HPDE6-E6E7 (cell line): ENCODE measurements at regions not wholly inside any gene's neighbourhood (a gene's known extent, or its start where the extent isn't known, plus 50 kb on each side); places are given as distances from the start of the nearest gene placed in this dataset.

Experiments used
- DNase-seq: peaks from one replicate; pipeline ENCODE4 v3.0.0; 2011; ENCODE audit warnings: missing footprints; ENCODE audit errors: extremely low spot score

GRCh38 chr6:43904311-43905123 lies 134.5 kb downstream of the VEGFA start:
- DNase-seq = no peak

DNA sequence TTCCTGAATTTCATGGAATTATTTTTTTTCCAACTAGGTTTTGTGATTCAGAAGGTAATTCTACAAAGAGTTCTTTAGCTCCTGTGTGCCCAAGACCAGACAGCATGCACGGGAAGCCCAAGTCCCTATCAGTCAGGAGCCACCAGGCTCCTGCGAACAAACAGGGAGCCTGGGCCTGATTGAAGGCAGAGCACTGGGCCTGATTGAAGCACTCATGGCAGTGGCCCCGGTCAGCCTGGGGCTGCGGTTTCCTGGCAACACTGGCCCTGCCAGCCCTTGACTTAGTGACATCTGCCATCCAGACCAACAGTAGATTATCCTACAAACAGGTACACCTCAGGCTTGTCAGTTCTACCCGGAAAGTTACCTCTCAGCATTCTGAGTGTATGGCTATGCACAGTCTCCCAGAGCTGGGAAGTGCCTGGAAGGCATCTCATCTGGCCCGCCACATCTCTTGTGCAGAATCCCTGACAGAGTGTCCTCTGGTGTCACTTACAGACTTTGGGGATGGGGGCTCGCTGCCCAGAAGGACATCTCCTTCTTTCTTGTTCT lies 133.8 kb downstream of the VEGFA start:
- DNase-seq = no peak

- DNase-seq = no peak
These were observed 131.8 kb downstream of the VEGFA start for GRCh38 chr6:43901733-43902230.

GRCh38 chr6:43900916-43901732 lies 131.1 kb downstream of the VEGFA start:
- no peak for DNase-seq

- no peak for DNase-seq
These were observed 130.5 kb downstream of the VEGFA start for GRCh38 chr6:43900560-43900915.

GRCh38 chr6:43899830-43900229 lies 129.8 kb downstream of the VEGFA start:
- DNase-seq = no peak

DNA sequence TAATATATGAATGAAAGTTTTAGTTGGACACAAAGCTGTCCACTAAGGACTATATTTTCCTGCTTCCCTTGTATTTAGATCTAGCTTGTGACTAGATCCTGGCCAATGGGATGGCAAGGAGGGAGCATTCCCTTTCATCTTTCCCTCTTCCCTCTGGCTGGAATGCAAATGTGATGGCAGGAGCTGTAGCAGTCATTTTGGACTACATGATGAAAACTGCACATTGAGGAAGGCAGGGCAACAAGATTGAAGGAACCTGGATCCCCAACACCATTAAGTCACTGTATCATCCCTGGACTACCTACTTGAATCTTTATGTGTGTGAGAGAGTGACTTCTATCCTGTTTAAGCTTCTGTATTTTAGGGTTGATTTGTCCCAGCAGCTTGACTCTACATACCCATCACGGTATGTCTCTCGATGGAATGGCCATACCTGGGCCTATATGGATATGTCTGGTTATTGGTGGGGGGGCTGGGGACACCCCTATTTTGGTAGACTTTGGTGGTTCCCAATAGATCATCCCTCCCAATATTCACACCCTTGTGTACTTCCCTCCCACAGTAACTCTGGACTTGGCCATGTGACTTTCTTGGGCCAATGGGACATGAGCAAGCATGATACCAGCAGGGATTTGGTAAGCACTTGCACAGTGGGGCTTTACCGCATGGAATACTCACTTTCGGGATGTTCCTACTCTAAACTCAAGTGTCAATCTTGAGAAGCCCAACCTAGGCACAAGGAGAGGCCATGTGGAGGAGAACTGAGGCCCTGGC lies 128.5 kb downstream of the VEGFA start:
- no peak for DNase-seq

GRCh38 chr6:43897571-43898302 lies 127.7 kb downstream of the VEGFA start:
- no peak for DNase-seq

GRCh38 chr6:43896329-43897255 lies 126.6 kb downstream of the VEGFA start:
- DNase-seq = no peak

- DNase-seq = no peak
These were observed 125.8 kb downstream of the VEGFA start for GRCh38 chr6:43895656-43896328.

DNA sequence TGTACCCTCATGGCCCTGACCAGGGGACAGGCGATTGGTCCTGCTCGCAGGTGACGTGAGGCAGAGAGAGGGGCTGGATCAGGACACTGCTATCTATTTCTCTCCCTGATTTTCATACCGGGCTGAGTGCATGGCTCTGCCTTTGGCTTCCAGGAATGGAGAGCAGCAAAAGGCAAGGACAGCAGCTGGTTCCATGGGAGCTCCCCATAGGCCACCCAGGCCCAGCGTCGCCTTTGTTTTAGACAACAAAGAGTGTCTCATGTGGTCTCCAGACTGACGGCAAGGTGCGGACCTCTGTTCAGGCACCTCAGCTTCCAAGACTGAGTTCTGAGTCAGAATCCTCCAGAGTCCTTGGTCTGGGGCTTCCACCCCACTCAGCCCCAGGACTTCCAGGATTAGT lies 123.1 kb downstream of the VEGFA start:
- no peak for DNase-seq

DNA sequence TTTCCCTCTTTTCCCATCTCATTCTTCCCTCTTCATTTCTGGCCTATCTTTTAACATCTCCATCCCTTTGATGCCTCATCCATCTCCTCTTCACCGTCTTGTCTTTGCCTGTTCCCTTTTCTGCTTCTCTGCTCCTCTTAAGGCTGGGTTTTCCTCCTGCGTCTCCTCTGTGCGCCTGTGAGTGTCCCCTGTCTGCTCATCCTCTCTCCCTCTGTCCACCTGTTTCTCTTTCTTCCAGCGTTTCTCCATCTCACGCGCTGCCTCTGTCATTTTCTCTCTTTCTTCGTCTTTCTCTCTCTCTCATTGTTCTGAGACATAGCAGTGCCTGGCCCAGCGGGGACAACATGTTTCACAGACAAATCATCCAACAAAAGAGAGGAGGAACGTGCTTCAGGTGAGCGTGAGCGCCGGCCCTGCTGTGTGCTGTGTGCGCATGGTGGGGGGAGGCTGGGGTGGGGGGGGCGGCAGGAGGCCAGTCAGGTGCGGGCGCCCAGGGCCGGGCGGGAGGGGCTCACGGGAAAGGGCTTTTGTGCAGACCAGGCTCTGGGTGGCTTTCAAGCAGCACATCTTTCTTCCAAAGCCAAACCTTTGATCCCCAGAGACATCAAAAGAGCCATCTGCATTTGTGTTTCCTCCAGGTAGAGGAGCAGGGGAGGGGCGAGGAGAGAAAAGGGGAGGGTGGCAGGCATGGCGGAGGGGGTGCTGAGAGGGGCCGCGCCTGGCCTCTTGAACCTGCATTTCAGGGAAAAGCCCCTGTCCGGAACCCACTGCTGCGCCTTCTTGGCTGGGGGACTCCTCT lies 121.3 kb downstream of the VEGFA start:
- no peak for DNase-seq

DNA sequence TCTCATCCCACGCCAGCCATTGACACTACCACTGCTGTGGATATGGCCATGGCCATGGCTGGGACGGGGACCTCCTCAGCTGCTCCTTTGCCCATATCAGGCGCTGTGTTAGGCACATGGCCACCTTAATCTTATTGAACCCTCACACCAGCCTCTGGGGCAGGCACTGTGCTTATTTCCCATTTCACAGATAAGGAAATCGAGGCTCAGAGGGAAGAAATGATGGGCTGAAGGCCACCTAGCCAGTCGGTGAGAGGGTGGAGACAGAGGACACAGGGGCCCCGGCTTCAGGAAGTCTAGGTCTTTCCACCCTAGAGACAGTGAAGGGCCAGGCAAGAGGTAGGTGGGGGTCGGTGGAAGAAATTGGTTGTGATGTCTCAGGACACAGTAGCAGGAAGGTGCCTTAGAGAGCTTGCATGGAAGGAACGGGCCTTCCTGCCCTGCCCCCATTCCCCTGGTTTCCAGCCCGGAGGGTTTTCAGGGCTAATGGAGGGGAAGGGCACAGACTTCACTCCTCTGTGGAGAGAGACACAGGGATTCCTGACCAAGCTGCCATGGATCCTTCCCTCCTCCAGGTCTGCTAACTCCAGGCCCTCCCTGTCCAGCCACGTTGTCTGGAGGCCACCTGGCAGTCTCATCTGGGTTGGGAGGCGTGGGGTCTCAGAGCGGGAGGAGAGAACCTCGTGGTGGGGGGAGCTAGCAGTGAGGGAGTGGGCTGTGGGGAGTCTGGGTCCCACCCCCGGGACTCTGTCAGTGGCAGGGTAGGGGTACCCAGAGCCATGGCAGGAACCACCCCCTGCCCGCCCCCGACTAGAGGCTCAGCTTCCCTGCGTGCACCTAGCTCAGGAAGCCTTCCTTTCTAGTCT lies 120.4 kb downstream of the VEGFA start:
- DNase-seq = no peak

- DNase-seq = no peak
These were observed 118.1 kb downstream of the VEGFA start for GRCh38 chr6:43887906-43888683.

DNA sequence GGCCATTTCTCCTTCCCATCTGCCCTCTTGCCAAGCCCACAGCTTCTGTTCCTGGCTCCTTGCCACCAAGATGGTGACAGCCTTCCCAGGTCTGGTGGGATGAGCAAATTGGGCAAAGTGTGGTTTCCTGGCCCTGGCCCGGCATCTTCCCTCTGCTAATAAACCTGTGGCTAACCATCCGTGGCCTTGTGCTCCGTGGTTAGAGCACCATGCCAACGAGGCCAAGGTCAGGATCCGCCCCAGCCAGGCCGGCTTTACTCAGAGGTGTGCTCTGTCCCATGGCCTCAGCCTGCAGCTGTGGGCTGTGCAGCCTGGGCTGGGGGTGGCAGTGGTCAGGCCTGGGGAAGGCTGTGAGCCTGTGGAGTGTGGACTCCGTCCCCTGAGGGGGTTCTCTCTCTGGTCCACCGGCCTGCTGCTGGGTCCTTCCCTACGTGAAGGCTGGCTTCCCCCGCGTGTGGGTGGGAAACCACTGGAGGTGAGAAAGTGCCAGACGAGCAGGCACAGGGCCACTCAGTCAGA lies 117.4 kb downstream of the VEGFA start:
- DNase-seq = no peak

DNA sequence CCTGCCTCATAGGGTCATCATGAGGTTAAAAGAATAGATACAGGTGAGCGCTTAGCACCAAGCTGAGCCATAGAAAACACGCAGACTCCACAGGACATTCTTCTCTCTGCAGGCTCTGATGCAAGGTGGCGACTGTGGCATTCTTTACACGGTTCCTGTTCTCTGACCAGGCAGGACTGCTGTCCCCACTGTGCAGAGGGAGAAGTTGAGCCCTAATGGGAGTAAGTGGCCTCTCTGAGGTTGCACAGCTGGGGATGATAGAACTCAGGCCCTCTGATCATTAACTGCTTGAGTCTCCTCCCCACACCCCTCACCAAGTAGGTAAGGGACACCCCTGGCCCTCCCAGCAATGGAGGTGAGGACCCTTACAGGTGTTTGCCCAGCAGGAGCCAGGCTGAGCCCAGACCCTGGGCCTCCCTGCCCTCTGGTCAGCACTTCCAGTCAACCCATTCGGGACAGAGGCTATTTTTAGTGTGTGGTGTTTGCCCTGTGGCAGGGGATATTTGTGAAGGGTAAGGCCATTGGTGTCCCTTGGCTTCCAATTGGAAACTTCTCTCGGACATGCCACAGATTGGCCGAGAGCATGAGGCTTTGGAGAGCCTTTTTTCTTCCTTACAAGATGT lies 116.8 kb downstream of the VEGFA start:
- no peak for DNase-seq
